SK-N-SH treated with all-trans-retinoic acid at 6 μM for 48 hours (cell line): ENCODE measurements at regions not wholly inside any gene's neighbourhood (a gene's known extent, or its start where the extent isn't known, plus 50 kb on each side); places are given as distances from the start of the nearest gene placed in this dataset.
"Not testable (repeated sequence)": the region's sequence is repeated elsewhere in the genome, so short reads cannot be mapped to it uniquely, and the experiment has no call there.

Source experiments
- ATAC-seq: fragments of 200-7000 bp; cut with Tn5 transposase; 3 replicates; pipeline ENCODE4 v1.9.1; 2020; ENCODE audit warnings: mild to moderate bottlenecking, moderate library complexity
- ARNTL ChIP-seq: fragments of 450-650 bp; formaldehyde crosslinking; IDR thresholded peaks from 2 replicates; pipeline ENCODE4 v1.5.0; 2020; ENCODE audit warnings: low read depth, mild to moderate bottlenecking, moderate library complexity, borderline replicate concordance
- CSDC2 ChIP-seq: fragments of 250-450 bp; sonication (Bioruptor Pico); IDR thresholded peaks from 2 replicates; pipeline ENCODE4 v1.5.0; 2020; ENCODE audit warnings: mild to moderate bottlenecking, moderate library complexity
- CSRNP3 ChIP-seq: fragments of 250-450 bp; sonication (Bioruptor Pico); IDR thresholded peaks from 2 replicates; pipeline ENCODE4 v1.5.1; 2021; ENCODE audit warnings: mild to moderate bottlenecking, moderate library complexity
- ESRRG ChIP-seq: fragments of 250-450 bp; sonication (Bioruptor Pico); IDR thresholded peaks from 2 replicates; pipeline ENCODE4 v1.6.1; 2021; ENCODE audit warnings: mild to moderate bottlenecking
- ISL1 ChIP-seq: fragments of 250-450 bp; sonication (Bioruptor Pico); IDR thresholded peaks from 2 replicates; pipeline ENCODE4 v2.1.2; 2022; ENCODE audit warnings: mild to moderate bottlenecking, moderate library complexity
- OSR1 ChIP-seq: fragments of 250-450 bp; sonication (Bioruptor Pico); IDR thresholded peaks from 2 replicates; pipeline ENCODE4 v1.8.0; 2022; ENCODE audit warnings: moderate library complexity, mild to moderate bottlenecking, inconsistent platforms
- PATZ1 ChIP-seq: fragments of 250-450 bp; sonication (Bioruptor Pico); IDR thresholded peaks from 2 replicates; pipeline ENCODE4 v1.8.0; 2020; ENCODE audit warnings: mild to moderate bottlenecking, moderate library complexity, borderline replicate concordance
- POU6F1 ChIP-seq: fragments of 250-450 bp; sonication (Bioruptor Pico); IDR thresholded peaks from 2 replicates; pipeline ENCODE4 v1.8.0; 2021; ENCODE audit warnings: low read depth, mild to moderate bottlenecking, moderate library complexity, borderline replicate concordance
- PPARA ChIP-seq: fragments of 250-450 bp; sonication (Bioruptor Pico); IDR thresholded peaks from 2 replicates; pipeline ENCODE4 v1.5.0; 2020; ENCODE audit warnings: mild to moderate bottlenecking, borderline replicate concordance
- RARB ChIP-seq: fragments of 250-450 bp; sonication (Bioruptor Pico); IDR thresholded peaks from 2 replicates; pipeline ENCODE4 v1.8.0; 2021; ENCODE audit warnings: mild to moderate bottlenecking, moderate library complexity
- SNAI2 ChIP-seq: fragments of 250-450 bp; sonication (Bioruptor Pico); IDR thresholded peaks from 2 replicates; pipeline ENCODE4 v1.5.0; 2020; ENCODE audit warnings: mild to moderate bottlenecking, moderate library complexity
- TCF4 ChIP-seq: fragments of 250-450 bp; sonication (Bioruptor Pico); IDR thresholded peaks from 2 replicates; pipeline ENCODE4 v1.8.0; 2021; ENCODE audit warnings: mild to moderate bottlenecking, moderate library complexity, borderline replicate concordance
- TOX ChIP-seq: fragments of 250-450 bp; sonication (Bioruptor Pico); IDR thresholded peaks from 2 replicates; pipeline ENCODE4 v1.8.0; 2021; ENCODE audit warnings: mild to moderate bottlenecking, moderate library complexity, borderline replicate concordance
- TSHZ2 ChIP-seq: fragments of 250-450 bp; sonication (Bioruptor Pico); IDR thresholded peaks from 2 replicates; pipeline ENCODE4 v1.5.0; 2020; ENCODE audit warnings: mild to moderate bottlenecking, moderate library complexity
- ZC3H10 ChIP-seq: fragments of 250-450 bp; sonication (Bioruptor Pico); IDR thresholded peaks from 2 replicates; pipeline ENCODE4 v1.5.1; 2021; ENCODE audit warnings: mild to moderate bottlenecking, moderate library complexity
- ZFP3 ChIP-seq: fragments of 250-450 bp; sonication (Bioruptor Pico); IDR thresholded peaks from 2 replicates; pipeline ENCODE4 v1.5.0; 2020; ENCODE audit warnings: mild to moderate bottlenecking, moderate library complexity
- ZFP30 ChIP-seq: fragments of 450-650 bp; formaldehyde crosslinking; IDR thresholded peaks from 2 replicates; pipeline ENCODE4 v1.5.0; 2022; ENCODE audit warnings: mild to moderate bottlenecking, moderate library complexity
- ZNF565 ChIP-seq: fragments of 450-650 bp; formaldehyde crosslinking; conservative IDR thresholded peaks from 2 replicates; pipeline ENCODE4 v1.5.0; 2020; ENCODE audit warnings: low read depth, mild to moderate bottlenecking, moderate library complexity
- ZNF70 ChIP-seq: fragments of 450-650 bp; formaldehyde crosslinking; IDR thresholded peaks from 2 replicates; pipeline ENCODE4 v1.5.0; 2020; ENCODE audit warnings: mild to moderate bottlenecking, moderate library complexity
- ZNF8 ChIP-seq: fragments of 450-650 bp; formaldehyde crosslinking; IDR thresholded peaks from 2 replicates; pipeline ENCODE4 v1.5.0; 2020; ENCODE audit warnings: mild to moderate bottlenecking, moderate library complexity
- TF ChIP-seq, protein P1 (sequence below): fragments of 250-450 bp; sonication (Bioruptor Pico); IDR thresholded peaks from 2 replicates; pipeline ENCODE4 v1.5.1; 2020; ENCODE audit warnings: low read depth, mild to moderate bottlenecking, moderate library complexity

DNA sequence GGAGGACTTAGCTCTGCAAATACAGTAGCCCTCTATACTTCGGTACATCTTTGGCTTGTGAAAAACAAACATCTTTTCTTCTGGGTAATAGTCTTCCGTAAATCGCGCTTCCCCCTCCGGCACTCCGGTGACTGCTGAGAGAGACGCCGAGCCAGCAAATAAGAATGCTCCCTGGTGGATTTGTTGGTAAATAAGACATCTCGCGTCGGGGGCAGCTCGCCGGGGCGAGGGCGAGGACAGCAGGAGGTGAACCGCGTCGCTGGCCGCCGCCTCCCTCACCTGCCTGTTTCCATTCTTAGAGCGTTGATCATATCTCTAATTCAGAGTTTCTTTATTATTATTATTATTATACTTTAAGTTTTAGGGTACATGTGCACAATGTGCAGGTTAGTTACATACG lies 117.6 kb downstream of the PMAIP1 start:
- no peak for TF ChIP-seq TOX (CRISPR knock-in tag)
- no peak for TF ChIP-seq ZNF70 (CRISPR knock-in tag)
- no peak for TF ChIP-seq ZNF565 (CRISPR knock-in tag)
- TF ChIP-seq CSRNP3 (CRISPR knock-in tag): no peak
- TF ChIP-seq PATZ1 (CRISPR knock-in tag): no peak
- no peak for TF ChIP-seq ZFP3 (CRISPR knock-in tag)
- TF ChIP-seq ZC3H10 (CRISPR knock-in tag): no peak
- no peak for TF ChIP-seq CSDC2 (CRISPR knock-in tag)
- TF ChIP-seq, protein P1, sequence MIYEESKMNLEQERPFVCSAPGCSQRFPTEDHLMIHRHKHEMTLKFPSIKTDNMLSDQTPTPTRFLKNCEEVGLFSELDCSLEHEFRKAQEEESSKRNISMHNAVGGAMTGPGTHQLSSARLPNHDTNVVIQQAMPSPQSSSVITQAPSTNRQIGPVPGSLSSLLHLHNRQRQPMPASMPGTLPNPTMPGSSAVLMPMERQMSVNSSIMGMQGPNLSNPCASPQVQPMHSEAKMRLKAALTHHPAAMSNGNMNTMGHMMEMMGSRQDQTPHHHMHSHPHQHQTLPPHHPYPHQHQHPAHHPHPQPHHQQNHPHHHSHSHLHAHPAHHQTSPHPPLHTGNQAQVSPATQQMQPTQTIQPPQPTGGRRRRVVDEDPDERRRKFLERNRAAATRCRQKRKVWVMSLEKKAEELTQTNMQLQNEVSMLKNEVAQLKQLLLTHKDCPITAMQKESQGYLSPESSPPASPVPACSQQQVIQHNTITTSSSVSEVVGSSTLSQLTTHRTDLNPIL (CRISPR knock-in tag): no peak
- no peak for TF ChIP-seq PPARA (CRISPR knock-in tag)

GRCh38 chr18:60015826-60016225 lies 116.0 kb downstream of the PMAIP1 start:
- not testable (repeated sequence) for ATAC-seq

More for the DNA sequence above, 117.6 kb downstream of the PMAIP1 start:
- ATAC-seq: no peak

DNA sequence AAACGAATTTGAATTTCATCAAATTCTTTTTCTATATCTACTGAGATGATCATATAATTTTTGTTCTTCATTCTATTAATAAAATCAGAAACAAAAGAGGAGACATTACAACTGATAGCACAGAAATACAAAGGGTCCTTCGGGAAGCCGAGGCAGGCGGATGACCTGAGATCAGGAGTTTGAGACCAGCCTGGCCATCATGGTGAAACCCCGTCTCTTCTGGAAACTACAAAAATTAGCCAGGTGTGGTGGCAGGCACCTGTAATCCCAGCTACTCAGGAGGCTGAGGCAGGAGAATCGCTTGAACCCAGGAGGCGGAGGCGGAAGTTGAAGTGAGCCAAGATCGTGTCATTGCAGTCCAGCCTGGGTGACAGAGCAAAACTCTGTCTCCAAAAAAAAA lies 113.4 kb downstream of the PMAIP1 start:
- ATAC-seq: not testable (repeated sequence)

- no peak for TF ChIP-seq POU6F1 (CRISPR knock-in tag)
- TF ChIP-seq, all 23 proteins: peak for 0
- ATAC-seq: no peak
Observed at GRCh38 chr18:60010984-60011383, 111.2 kb downstream of the PMAIP1 start.

DNA sequence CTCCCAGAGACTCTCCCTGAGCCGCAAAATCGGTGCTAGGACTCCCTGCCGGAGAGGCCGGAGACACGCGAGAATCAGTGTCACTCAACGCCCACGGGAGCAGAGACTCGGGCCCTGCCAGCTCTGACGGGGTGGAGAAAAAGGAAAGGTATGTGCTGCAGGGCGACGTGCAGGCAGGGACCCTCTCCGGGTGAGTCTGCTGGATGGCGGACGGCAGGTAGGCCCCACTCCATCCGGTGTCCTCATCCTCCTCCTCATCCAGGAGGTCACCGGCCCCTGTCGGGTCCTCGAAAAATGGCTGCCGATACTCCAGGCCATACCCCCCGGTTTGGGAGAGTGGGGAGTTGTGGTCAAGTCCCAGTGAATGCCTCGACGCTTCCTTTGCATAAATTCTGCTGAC lies 110.7 kb downstream of the PMAIP1 start:
- ATAC-seq: no peak

More for the DNA sequence above, 110.7 kb downstream of the PMAIP1 start:
- no peak for TF ChIP-seq SNAI2 (CRISPR knock-in tag)
- no peak for TF ChIP-seq ARNTL (CRISPR knock-in tag)
- TF ChIP-seq TOX (CRISPR knock-in tag): no peak
- TF ChIP-seq ZFP3 (CRISPR knock-in tag): no peak
- no peak for TF ChIP-seq RARB (CRISPR knock-in tag)
- TF ChIP-seq TCF4: no peak
- TF ChIP-seq ESRRG (CRISPR knock-in tag): no peak
- TF ChIP-seq ZFP30 (CRISPR knock-in tag): no peak
- no peak for TF ChIP-seq ZNF70 (CRISPR knock-in tag)
- no peak for TF ChIP-seq PPARA (CRISPR knock-in tag)
- no peak for TF ChIP-seq ZNF8 (CRISPR knock-in tag)
- no peak for TF ChIP-seq CSDC2 (CRISPR knock-in tag)
- no peak for TF ChIP-seq ZC3H10 (CRISPR knock-in tag)
- TF ChIP-seq OSR1 (CRISPR knock-in tag): no peak
- TF ChIP-seq TSHZ2: no peak
- no peak for TF ChIP-seq ISL1 (CRISPR knock-in tag)
- TF ChIP-seq PATZ1 (CRISPR knock-in tag): no peak
- TF ChIP-seq, all 23 proteins: peak for 0
